Thyroid gland (tissue), 4 donors: ENCODE measurements at regions not wholly inside any gene's neighbourhood (a gene's known extent, or its start where the extent isn't known, plus 50 kb on each side); places are given as distances from the start of the nearest gene placed in this dataset.

ENCODE experiments used
- CTCF ChIP-seq, 6 experiments: fragments of 200-600 bp in 3 of 6; fragments of 450-650 bp in 3 of 6; sonication (generic) in 3 of 6; IDR thresholded peaks; one replicate each; pipeline ENCODE4 v1.5.1; 2016 to 2019; ENCODE audit warnings: antibody characterized with exemption in 6 of 6, mild to moderate bottlenecking in 2 of 6, inconsistent platforms in 1 of 6, moderate library complexity in 1 of 6
- POLR2A ChIP-seq, 2 donors: fragments of 450-650 bp; IDR thresholded peaks; one replicate each; pipeline ENCODE4 v1.6.1; 2017; ENCODE audit warnings: antibody characterized with exemption in 2 of 2, mild to moderate bottlenecking in 2 of 2, moderate library complexity in 1 of 2

- no peak for TF ChIP-seq CTCF (IDR thresholded peaks at IDR 0.05)
- no peak for TF ChIP-seq POLR2A (IDR thresholded peaks at IDR 0.05)
These were observed 239.5 kb upstream of the DCN start for GRCh38 chr12:91422127-91422526.
